SJCRH30 (cell line): ENCODE measurements at regions not wholly inside any gene's neighbourhood (a gene's known extent, or its start where the extent isn't known, plus 50 kb on each side); places are given as distances from the start of the nearest gene placed in this dataset.

Experiments
- DNase-seq, 2 experiments: peaks; one replicate each; pipeline ENCODE4 v3.0.0-alpha.2; 2015 to 2020
- H3K27ac ChIP-seq: fragments of 250-450 bp; sonication (Bioruptor Pico); 2 replicates; pipeline ENCODE4 v1.5.1; 2020; ENCODE audit warnings: mild to moderate bottlenecking, moderate library complexity
- H3K27me3 ChIP-seq: fragments of 250-450 bp; sonication (Bioruptor Pico); 2 replicates; pipeline ENCODE4 v1.5.1; 2020; ENCODE audit warnings: mild to moderate bottlenecking, moderate library complexity
- H3K36me3 ChIP-seq: fragments of 250-450 bp; sonication (Bioruptor Pico); 2 replicates; pipeline ENCODE4 v1.5.1; 2020; ENCODE audit warnings: mild to moderate bottlenecking, moderate library complexity
- H3K4me1 ChIP-seq: fragments of 250-450 bp; sonication (Bioruptor Pico); 2 replicates; pipeline ENCODE4 v1.5.1; 2020; ENCODE audit warnings: mild to moderate bottlenecking, moderate library complexity
- H3K4me3 ChIP-seq: fragments of 250-450 bp; sonication (Bioruptor Pico); 2 replicates; pipeline ENCODE4 v1.5.1; 2020; ENCODE audit warnings: mild to moderate bottlenecking, moderate library complexity
- H3K9me3 ChIP-seq: fragments of 250-450 bp; sonication (Bioruptor Pico); replicated peaks from 2 replicates; pipeline ENCODE4 v1.5.1; 2020; ENCODE audit warnings: mild to moderate bottlenecking, moderate library complexity

GRCh38 chr4:181507180-181507835, 735.9 kb upstream of the TENM3 start:
- Histone ChIP-seq H3K27me3 (no peaks in the 10 kb centered on the region), H3K9me3 (no peaks in the 10 kb centered on the region), H3K27ac (no peak overlapping the region), H3K36me3 (no peaks in the 10 kb centered on the region), H3K4me1 (no peaks in the 10 kb centered on the region), H3K4me3 (no peak overlapping the region)
- no peak for DNase-seq

GRCh38 chr4:181507938-181508337, 735.3 kb upstream of the TENM3 start:
- H3K27ac ChIP-seq, result no peak overlapping the region

GRCh38 chr4:181508601-181509000, 734.6 kb upstream of the TENM3 start:
- no peaks in the 10 kb centered on the region for H3K27me3 ChIP-seq
- no peak for DNase-seq
- no peaks in the 10 kb centered on the region for H3K36me3 ChIP-seq
- H3K4me3 ChIP-seq, result no peak overlapping the region
- H3K9me3 ChIP-seq, result no peaks in the 10 kb centered on the region
- no peak overlapping the region for H3K27ac ChIP-seq
- H3K4me1 ChIP-seq, result no peaks in the 10 kb centered on the region

More at GRCh38 chr4:181507938-181508337, 735.3 kb upstream of the TENM3 start:
- Histone ChIP-seq H3K4me3 (no peak overlapping the region), H3K27me3 (no peaks in the 10 kb centered on the region), H3K4me1 (no peaks in the 10 kb centered on the region), H3K9me3 (no peaks in the 10 kb centered on the region), H3K36me3 (no peaks in the 10 kb centered on the region)
- no peak for DNase-seq

- no peaks in the 10 kb centered on the region for H3K27me3 ChIP-seq
- no peak overlapping the region for H3K4me3 ChIP-seq
- no peaks in the 10 kb centered on the region for H3K9me3 ChIP-seq
- H3K4me1 ChIP-seq, result no peaks in the 10 kb centered on the region
- no peaks in the 10 kb centered on the region for H3K36me3 ChIP-seq
- DNase-seq, result no peak
- no peak overlapping the region for H3K27ac ChIP-seq
These were observed 734.1 kb upstream of the TENM3 start for GRCh38 chr4:181509073-181509472.

- Histone ChIP-seq H3K4me1 (no peaks in the 10 kb centered on the region), H3K4me3 (no peak overlapping the region), H3K27ac (no peak overlapping the region), H3K27me3 (no peaks in the 10 kb centered on the region), H3K36me3 (no peaks in the 10 kb centered on the region), H3K9me3 (no peaks in the 10 kb centered on the region)
- DNase-seq, result no peak
These were observed 725.7 kb upstream of the TENM3 start for GRCh38 chr4:181517491-181517890.

- Histone ChIP-seq H3K27me3 (no peaks in the 10 kb centered on the region), H3K36me3 (no peaks in the 10 kb centered on the region), H3K4me3 (no peak overlapping the region), H3K9me3 (no peaks in the 10 kb centered on the region), H3K4me1 (no peaks in the 10 kb centered on the region), H3K27ac (no peak overlapping the region)
- DNase-seq, result no peak
These were observed 722.4 kb upstream of the TENM3 start for GRCh38 chr4:181520790-181521189.

- H3K27ac ChIP-seq, result no peak overlapping the region
- no peaks in the 10 kb centered on the region for H3K27me3 ChIP-seq
- no peak for DNase-seq
- no peak overlapping the region for H3K4me3 ChIP-seq
- no peaks in the 10 kb centered on the region for H3K9me3 ChIP-seq
- H3K4me1 ChIP-seq, result no peaks in the 10 kb centered on the region; the same call in 1 of the 2 replicates
- no peaks in the 10 kb centered on the region for H3K36me3 ChIP-seq
These were observed 719.2 kb upstream of the TENM3 start for GRCh38 chr4:181523973-181524372.

GRCh38 chr4:181524499-181524898, 718.7 kb upstream of the TENM3 start:
- H3K27me3 ChIP-seq, result no peaks in the 10 kb centered on the region
- H3K4me3 ChIP-seq, result no peak overlapping the region
- no peaks in the 10 kb centered on the region for H3K9me3 ChIP-seq
- DNase-seq, result no peak
- H3K4me1 ChIP-seq, result no peaks in the 10 kb centered on the region; the same call in 1 of the 2 replicates
- H3K27ac ChIP-seq, result no peak overlapping the region
- H3K36me3 ChIP-seq, result no peaks in the 10 kb centered on the region

- no peak overlapping the region for H3K27ac ChIP-seq
- no peaks in the 10 kb centered on the region for H3K27me3 ChIP-seq
- H3K4me1 ChIP-seq, result no peaks in the 10 kb centered on the region; the same call in 1 of the 2 replicates
- peak; percentile 22 to 60 for DNase-seq
- H3K4me3 ChIP-seq, result no peak overlapping the region
- no peaks in the 10 kb centered on the region for H3K9me3 ChIP-seq
- no peaks in the 10 kb centered on the region for H3K36me3 ChIP-seq
These were observed 717.6 kb upstream of the TENM3 start for GRCh38 chr4:181525634-181526033.

- Histone ChIP-seq H3K27ac (no peak overlapping the region), H3K4me3 (no peak overlapping the region), H3K27me3 (no peaks in the 10 kb centered on the region), H3K4me1 (no peaks in the 10 kb centered on the region; the same call in 1 of the 2 replicates), H3K9me3 (no peaks in the 10 kb centered on the region), H3K36me3 (no peaks in the 10 kb centered on the region)
- peak; percentile 67 to 80 for DNase-seq
These were observed 714.5 kb upstream of the TENM3 start for GRCh38 chr4:181528570-181529184.

GRCh38 chr4:181529537-181529936, 713.7 kb upstream of the TENM3 start:
- Histone ChIP-seq H3K4me3 (no peak overlapping the region), H3K27ac (no peak overlapping the region), H3K36me3 (no peaks in the 10 kb centered on the region), H3K27me3 (no peaks in the 10 kb centered on the region), H3K4me1 (no peaks in the 10 kb centered on the region; the same call in 1 of the 2 replicates), H3K9me3 (no peaks in the 10 kb centered on the region)
- DNase-seq, result no peak

- no peaks in the 10 kb centered on the region for H3K4me1 ChIP-seq
- no peaks in the 10 kb centered on the region for H3K36me3 ChIP-seq
- no peak overlapping the region for H3K4me3 ChIP-seq
- no peak for DNase-seq
- no peaks in the 10 kb centered on the region for H3K27me3 ChIP-seq
- no peaks in the 10 kb centered on the region for H3K9me3 ChIP-seq
- H3K27ac ChIP-seq, result no peak overlapping the region
These were observed 706.9 kb upstream of the TENM3 start for GRCh38 chr4:181536196-181536746.

- Histone ChIP-seq H3K27me3 (no peaks in the 10 kb centered on the region), H3K4me3 (no peak overlapping the region), H3K4me1 (no peaks in the 10 kb centered on the region), H3K27ac (no peak overlapping the region), H3K9me3 (no peaks in the 10 kb centered on the region), H3K36me3 (no peaks in the 10 kb centered on the region)
- no peak for DNase-seq
These were observed 706.3 kb upstream of the TENM3 start for GRCh38 chr4:181536811-181537434.

GRCh38 chr4:181538431-181538830, 704.8 kb upstream of the TENM3 start:
- no peaks in the 10 kb centered on the region for H3K27me3 ChIP-seq
- H3K36me3 ChIP-seq, result no peaks in the 10 kb centered on the region
- no peak overlapping the region for H3K4me3 ChIP-seq
- no peaks in the 10 kb centered on the region for H3K4me1 ChIP-seq
- H3K9me3 ChIP-seq, result no peaks in the 10 kb centered on the region
- no peak for DNase-seq
- H3K27ac ChIP-seq, result no peak overlapping the region

- DNase-seq, result no peak
These were observed 701.8 kb upstream of the TENM3 start for GRCh38 chr4:181541396-181541795.

More at GRCh38 chr4:181541396-181541795, 701.8 kb upstream of the TENM3 start:
- Histone ChIP-seq H3K36me3 (no peaks in the 10 kb centered on the region), H3K27me3 (no peaks in the 10 kb centered on the region), H3K9me3 (no peaks in the 10 kb centered on the region), H3K4me3 (no peak overlapping the region), H3K4me1 (no peaks in the 10 kb centered on the region), H3K27ac (no peak overlapping the region)
